NAMALWA (cell line): ENCODE measurements at regions not wholly inside any gene's neighbourhood (a gene's known extent, or its start where the extent isn't known, plus 50 kb on each side); places are given as distances from the start of the nearest gene placed in this dataset.
"Not testable (repeated sequence)": the region's sequence is repeated elsewhere in the genome, so short reads cannot be mapped to it uniquely, and the experiment has no call there.

Experiments used
- DNase-seq: peaks from one replicate; pipeline ENCODE4 v3.0.0-alpha.2; 2015; ENCODE audit warnings: low spot score

DNA sequence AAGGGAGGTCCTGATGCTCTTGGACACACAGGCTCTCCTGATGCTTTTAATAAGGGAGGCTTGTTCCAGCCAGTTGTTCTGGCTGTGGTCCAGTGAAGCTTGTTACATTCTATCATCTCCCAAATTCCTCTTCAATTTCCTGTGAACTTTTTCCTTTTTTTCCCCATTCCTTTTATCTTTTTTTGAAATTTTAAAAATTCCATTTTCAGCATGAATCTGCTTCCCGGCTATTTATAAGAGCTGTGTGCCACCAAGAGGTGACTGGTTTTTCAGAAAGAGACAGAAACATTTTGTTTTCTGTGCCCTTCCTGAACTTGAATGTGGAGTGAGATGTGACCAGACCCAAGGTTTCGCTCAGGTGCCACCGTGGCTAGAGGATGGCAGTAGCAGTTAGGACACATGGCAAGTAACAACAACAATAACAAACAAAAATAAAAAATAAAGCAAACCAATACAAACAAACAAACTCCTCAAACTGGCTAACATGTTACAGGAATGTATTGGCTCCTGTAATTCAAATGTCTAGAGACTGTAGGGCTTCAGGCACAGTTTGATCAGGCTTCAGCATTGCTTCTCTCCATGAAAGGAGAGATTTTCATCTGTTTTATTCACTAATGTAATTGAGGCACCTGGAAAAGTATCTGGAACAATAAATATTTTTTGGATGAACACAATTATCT is 121.1 kb downstream of the BOD1 start:
- no peak for DNase-seq

DNA sequence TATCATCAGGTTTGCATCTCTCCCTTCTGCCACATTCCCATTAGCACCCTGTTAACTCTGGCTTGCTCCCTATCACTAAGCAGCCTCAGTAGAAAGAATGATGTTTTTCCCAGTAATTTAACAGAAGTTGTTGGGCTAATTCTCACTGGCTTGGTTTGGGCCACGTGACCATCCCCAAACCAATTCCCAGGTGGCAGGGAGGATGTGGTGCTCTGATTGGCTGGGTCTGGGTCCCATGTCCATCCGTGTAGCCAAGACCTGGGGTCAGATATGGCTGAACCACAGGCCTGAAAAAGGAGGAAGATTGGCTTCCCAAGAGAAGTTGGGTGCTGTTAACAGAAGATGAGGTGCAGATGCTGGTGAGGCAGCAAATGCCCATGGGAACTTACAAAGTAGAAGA is 122.0 kb downstream of the BOD1 start:
- DNase-seq, result no peak

DNA sequence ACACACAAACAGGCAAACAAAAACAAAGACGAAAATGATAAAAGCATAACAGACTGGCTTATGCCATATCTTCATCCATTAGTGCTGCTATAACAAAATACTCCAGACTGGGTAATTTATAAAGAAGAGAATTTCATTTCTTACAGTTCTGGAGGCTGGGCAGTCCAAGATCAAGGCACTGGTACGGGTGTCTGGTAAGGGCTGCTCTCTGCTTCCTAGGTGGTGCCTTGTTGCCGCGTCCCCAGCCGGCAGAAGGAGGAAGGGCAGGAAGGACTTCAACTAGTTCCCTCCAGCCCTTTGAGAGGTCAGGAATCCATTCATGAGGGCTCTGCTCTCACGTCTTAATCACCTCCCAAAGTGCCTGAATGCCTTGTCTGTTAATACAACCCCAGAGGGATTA is 122.6 kb downstream of the BOD1 start:
- DNase-seq, result no peak

DNA sequence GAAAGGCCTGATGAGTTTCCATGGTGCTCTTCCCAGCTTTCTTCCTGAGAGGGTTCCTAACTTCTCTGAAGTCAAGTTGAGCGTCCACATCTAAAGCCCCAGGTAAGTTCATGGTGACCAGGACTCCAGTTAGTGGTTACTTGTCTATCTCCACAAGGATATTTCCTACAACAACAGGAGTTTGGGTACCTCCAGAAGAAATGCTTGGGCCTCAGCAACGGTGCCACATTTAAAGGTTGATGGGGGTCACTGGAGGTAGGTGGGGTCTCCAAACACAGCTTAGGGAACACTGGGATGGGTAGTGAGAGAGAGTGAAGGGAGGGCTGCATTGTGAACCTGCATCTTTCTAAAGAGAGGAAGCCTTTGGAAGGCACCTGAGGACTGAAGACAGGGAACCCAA is 123.4 kb downstream of the BOD1 start:
- no peak for DNase-seq

DNA sequence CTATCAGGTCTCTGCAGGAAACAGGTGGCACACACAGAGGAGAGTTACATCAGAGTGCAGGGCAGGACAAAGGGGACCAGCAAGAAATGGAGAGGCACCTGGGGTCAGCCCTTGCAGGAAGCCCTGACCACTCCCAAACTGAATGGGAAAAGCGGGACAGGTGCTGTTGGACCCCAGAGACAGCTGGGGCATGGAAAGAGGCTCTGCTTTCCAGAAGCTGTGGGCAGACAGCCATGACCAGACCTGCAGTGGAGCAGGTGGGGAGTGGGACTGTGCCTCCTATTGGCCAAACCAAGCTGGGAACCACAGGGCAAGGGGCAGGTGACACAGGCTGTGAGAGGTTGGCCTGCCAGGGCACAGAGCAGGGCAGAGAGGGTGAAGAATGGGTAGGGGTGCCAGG is 125.8 kb downstream of the BOD1 start:
- DNase-seq, result no peak

DNA sequence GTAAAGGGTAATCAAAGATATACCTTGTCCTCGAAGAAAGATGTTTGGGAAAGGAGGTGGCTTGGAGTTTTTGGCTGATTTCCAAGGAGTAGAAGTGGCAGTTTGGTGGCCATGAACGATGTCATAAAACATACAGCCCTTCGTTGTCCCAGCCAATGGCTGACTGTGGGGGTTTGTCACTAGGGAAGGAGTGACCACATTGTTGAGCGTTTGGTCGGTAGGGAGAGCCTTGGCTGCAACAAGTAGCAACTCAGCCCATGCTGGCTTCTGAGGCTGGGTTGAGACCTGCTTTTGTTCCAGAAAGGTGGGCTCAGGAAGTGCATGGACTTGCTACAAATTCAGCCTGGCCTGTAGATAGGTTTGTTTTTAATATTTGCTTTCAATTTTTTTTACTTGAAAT is 128.3 kb downstream of the BOD1 start:
- DNase-seq, result no peak

DNA sequence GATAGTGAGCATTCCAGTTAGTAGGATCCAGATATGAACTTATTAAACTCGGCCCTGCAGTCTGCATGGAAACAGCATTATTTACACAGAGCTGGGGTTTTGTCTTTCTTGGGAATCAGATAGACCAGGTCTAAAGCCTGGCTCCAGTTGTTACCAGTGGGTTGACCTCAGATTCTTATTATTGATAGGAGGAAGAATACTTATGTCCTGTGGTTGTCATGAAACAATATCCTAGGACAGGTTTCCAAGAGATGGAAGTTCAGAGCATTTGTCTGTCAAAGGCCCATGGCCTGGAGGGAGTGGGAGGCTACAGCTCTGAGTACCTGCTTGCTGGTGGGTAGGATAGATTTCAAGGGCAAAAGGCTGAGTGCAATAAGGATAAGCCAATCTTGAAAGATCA is 129.2 kb downstream of the BOD1 start:
- DNase-seq, result no peak

DNA sequence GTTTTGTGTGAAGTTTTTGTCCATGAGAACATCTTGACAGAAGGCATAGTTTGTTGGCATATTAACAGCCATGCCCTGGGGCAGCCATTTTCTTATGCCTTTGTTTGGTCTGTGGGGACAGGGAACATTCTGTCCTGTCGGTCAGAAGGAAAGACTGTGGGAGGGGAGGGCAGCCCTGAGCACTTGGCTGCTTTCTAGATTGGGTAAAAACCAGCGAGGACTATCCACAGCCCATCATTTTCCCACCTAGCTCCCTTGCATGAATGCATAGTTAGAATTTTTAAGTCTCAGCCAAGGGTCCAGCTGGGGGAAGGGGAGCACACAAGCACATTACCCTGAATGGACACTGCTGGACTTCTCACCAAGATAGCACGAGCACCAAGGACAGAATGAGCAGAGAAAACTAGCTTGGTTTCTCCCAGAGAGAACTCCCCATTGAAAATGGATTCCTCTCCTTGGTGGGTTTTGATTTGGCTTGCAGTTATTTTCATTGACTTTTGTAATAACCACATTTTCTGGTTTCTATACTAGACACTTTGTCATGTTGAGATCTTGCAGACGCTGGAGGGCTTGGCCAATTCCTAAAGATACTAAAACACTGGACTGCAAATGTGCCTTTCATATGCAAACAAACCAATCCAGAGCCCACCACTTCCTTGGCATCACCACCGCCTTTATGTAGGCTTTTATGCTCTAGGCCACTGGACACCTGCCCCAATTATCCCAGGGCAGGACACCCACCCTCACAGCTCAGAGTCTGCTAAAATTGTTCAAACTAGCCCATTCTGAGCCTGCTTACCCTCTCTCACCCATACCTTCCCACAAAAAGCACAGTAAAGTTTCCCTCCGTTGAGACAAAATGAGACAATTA is 129.9 kb downstream of the BOD1 start:
- DNase-seq, result no peak

DNA sequence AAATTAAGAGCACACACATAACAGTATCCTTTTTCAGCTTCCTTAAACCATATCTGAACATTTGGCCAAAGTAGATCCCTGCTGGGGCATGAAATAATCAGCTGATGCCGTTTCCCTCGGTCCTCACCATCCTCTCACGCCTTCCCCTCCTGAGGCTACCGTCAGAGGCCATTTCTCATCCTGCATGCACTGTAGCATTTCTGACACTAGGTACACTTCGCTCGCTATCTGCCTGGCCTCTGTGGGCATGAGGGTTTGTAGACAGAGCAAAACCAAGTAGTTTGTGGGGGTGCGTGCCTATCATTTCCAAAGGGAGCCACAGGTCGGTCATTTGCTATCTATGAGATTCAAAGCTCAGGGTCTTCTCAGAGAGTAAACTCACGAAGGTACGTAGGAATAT is 131.9 kb downstream of the BOD1 start:
- DNase-seq, result no peak

DNA sequence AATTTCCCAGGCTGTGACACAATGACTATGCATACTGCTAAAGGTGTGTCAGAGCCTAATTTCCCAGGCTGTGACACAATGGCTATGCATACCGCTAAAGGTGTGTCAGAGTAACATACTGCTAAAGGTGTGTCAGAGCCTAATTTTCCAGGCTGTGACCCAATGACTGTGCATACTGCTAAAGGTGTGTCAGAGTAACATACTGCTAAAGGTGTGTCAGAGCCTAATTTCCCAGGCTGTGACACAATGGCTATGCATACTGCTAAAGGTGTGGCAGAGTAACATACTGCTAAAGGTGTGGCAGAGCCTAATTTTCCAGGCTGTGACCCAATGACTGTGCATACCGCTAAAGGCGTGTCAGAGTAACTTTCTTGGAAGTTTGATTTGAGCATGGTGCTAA is 132.9 kb downstream of the BOD1 start:
- not testable (repeated sequence) for DNase-seq

DNA sequence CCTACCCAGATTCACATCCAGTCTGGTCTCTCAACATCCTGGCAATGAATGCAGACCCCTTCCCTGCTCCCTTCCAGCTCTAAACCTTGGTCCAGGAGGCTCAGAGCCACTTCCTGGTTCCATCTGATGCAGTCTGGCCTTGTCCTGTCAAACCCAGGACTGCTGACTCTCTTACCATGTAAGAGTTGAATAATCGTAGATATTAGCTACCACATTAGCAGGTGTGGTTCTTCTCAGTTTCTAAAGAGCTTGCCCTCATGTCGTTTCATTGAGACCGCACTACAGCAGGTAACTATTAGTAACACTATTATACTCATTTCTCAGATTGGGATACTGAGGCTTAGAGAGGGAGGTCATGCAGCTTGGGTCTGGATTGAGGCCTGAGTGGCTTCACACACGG is 133.3 kb downstream of the BOD1 start:
- DNase-seq, result no peak

DNA sequence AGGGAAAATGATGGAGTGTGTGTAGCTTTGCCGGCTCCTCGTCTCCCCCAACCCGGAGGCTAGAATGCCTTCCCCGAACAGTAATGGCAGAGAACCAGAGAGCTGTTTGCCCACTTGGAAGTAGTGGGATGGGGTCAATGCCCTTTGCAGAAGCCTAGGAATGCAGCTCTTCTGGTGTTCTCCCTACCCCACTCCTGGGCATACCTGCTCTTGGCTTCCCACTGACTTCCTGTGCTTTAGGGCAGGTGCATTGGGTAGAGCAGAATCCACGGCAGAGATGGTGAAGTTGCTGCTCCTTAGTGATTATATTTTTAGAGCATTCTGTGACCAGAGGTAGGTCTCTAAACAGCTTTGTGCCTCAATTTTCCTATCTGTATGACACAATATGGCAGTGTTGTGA is 134.6 kb downstream of the BOD1 start:
- no peak for DNase-seq

DNA sequence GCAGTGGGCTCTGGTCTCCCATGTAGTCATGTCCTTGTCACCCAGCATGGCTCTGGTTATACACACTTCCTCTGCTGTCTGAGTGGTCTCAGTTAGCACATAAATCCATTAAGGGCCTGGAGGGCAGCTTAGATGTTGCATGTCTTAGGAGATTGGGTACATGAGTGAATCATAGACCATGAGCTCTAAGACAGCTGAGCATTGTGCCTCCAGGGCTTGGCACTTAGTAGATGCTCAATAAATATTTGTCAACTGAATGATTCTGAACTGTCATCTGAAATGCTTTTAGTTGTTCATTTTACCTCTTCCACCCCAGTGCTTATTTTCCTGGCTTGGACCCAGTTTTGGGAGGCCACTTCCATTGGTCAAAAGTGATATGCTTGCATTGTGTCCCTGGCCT is 135.6 kb downstream of the BOD1 start:
- DNase-seq, result no peak

DNA sequence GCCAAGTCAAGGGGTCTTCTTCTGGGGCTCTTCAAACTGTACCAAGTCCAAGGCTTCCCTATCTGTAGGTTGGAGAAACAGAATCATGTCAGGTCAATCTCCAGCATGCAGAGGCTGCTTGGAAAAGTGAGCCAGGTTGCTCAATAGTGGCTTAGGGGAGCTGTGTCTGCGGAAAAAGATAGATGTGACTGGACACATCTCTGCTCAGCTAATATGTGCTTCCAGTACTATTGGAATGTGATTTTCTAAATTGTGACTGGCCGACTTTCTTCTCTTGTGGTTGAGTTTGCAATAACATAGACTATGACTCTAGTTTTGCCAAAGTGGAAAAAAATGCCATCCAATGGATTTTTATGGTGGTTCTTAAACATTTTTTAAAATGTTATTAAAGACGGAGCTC is 136.7 kb downstream of the BOD1 start:
- DNase-seq, result no peak

DNA sequence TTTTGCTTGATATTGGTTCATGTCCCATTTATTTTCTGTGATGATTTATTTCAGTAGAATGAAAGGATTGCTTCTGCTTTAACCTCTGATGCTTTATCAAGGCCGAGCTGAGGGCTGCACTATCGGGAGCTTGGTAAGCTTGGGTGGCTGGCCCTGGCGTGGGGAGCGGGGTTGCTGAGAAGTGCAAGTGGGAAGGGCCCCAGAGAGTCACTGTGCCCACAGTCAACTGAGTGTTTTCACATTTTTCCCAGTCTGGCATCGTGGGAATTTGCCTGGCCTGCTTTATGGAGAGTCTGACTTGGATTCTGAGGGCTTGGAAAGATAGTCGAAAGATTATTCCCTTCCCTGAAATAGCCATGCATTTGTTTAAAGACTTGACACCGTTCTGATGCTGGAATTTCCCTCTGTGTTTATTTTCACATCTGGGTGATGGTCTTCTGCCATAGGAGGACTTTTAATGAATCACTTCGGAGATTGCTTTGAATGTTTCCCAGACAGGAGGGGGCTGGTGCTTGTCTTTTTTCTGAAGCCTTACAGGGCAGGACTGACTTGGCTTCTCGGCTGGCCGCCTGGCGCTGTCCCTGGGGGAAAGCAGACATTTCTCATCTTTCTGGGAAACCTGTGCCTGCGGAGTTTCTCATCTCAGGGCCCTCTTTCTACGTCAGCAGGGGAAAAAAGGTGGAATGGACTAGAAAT is 139.0 kb downstream of the BOD1 start:
- no peak for DNase-seq

DNA sequence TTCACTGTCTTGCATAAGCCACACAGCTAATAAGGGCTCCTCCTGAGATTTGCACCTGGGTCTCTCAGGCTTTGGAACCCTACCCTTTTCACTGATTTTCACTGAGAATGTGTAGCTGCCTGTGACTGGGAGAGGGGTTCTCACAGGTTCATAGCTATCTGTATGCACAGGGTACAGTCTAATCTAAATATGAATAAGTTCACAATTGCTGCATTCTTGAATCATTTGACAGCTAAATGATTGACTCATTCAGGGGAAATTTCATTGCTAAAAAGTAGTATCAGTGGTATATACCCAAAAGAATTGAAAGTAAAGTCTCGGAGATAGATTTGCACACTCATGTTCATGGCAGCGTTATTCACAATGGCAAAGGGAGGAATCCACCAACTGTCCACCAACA is 140.7 kb downstream of the BOD1 start:
- no peak for DNase-seq

DNA sequence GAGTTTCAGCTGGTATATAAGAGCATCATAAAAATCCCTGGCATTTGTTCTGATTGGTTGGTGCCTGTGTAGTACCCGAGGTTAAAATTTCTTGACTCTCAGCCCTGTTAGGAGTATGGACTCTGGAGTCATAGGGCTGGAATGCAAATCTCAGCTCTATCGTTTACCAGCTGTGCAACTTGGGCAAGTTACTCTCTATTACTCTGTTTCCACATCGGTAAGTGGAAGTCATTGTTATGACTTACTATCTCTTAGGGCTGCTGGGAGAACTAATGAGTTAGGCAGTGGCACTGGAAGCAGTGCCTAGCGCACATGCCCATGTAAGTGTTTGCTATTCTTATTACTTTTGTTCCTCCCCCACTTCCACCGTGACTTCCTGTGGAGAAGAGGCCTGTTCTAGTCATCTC is 141.6 kb downstream of the BOD1 start:
- DNase-seq, result no peak

DNA sequence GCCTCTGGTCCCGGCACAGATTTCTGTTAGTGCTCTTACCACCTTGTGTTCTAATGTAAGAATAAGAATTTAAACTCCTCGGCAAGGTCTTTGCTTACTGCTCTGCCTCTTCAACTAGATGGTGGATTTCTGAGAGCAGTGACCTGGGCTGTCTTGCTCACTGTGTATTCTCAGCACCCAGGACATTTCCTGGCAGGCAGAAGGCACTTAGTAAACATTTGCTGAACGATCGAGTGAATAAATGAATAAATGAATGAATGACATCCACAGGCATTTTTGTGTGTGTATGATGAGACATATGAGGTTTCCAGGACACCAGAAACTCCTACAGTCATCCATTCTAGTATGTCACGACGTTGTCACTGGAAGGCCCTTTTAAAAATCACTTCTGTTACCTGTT is 143.2 kb downstream of the BOD1 start:
- no peak for DNase-seq

DNA sequence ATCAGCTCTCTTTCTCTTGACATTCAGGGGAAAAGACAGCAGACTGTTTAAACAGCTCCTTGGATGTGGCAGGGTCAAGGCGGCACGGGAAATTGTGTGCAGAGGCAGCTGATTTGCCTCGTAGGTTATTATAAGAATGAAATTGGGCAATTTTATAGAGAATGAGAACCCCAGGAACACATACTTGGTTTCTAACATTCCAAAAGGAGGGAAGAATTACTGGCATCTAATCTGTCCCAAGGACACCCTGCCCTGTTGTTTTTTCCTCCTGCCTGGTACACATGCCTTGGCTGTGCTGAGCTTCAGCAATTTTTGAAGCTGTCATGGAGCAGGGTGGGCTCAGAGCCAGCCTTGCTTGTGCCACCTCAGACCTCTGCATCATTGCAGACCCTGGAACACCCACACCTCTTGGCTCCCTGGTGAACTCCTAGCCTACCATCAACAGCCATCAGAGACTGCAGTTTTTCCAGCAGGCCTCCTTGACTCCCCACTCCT is 143.6 kb downstream of the BOD1 start:
- DNase-seq, result no peak

DNA sequence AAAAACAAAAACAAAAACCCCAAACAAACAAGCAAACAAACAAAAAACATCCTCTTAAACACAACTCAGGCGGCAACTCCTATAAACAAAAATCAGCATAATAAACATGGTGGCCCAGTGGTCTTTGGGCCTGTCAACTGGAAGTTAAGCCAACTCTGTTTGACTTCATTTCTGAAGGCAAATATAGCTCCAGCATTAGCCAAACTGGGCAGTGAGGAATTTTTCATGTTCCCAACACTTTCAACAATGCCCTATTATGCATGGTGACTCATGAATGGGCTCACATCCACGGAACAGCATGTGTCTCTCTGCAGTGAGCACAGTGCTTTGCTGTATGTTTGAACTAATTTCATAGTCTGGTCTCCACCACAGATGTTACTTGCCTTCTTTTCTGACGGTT is 143.9 kb upstream of the STC2 start:
- no peak for DNase-seq

DNA sequence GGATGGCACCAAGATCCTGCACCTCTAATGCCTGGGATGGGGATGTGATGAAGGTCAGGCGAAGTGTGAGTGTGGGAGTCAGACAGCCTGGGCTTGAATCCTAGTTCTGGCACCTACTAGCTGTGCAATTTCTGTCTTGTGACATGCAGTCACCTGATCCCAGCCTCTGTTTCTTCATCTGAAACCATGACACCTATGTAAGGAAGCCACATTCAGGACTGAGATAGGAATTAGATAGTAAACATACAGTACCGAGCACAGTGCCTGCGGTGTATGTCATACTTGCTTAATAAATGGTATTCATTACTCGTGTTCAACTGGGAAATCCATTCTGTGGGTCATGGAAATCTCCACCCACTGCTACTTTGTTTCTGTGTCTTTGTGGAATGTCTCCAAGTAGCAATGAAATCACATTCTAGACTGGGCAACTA is 140.6 kb upstream of the STC2 start:
- DNase-seq, result no peak

DNA sequence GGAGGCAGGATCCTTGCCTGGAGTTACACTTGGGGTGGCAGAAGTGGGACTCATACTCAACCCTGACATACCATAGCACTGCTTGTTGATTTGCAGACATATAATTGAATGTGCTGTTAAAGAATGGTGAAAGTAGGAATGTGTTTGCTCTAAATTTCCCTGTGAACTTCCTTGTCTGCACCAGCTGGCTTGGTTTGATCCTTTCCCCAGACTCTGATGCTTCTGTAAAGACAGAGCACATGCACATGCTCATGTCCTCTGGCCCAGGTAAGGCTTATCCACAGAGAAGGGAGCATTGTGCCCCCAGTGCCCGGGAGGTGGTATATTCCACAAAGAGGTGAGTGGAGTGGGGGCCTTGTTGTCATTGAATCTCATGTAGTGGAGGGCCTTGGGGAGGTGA is 138.0 kb upstream of the STC2 start:
- no peak for DNase-seq

DNA sequence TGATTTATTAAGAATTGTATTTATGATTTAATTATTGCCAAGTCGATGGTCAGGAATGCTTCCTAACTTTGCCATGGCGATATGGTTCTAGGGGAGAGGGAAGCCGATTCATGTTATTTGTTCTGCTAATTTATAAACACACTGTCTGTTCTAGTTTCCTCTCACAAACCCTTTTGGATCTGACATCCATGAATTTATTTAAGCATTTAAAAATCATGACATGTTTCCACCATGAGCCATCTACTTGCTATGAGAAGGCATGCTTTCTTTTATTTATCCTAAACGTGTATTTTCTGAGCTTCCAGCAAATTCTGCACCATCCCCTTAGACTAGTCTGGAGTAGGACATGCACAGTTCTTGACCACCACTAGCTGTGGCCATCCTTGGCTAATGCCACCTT is 136.6 kb upstream of the STC2 start:
- no peak for DNase-seq
